PC-3 (cell line): ENCODE measurements at regions not wholly inside any gene's neighbourhood (a gene's known extent, or its start where the extent isn't known, plus 50 kb on each side); places are given as distances from the start of the nearest gene placed in this dataset.

Experiments
- CTCF ChIP-seq: fragments of 300-600 bp; sonication (generic); conservative IDR thresholded peaks from 2 replicates; pipeline ENCODE4 v1.5.1; 2017; ENCODE audit warnings: antibody characterized with exemption, low read depth, mild to moderate bottlenecking, low read length
- EZH2 ChIP-seq: fragments of 300-600 bp; sonication (generic); IDR thresholded peaks from one replicate; pipeline ENCODE4 v1.6.1; 2017; ENCODE audit warnings: antibody characterized with exemption, mild to moderate bottlenecking, low read length; ENCODE audit not compliant: unreplicated experiment
- EZH2phosphoT487 ChIP-seq: fragments of 300-600 bp; sonication (generic); IDR thresholded peaks from 2 replicates; pipeline ENCODE4 v1.6.1; 2018; ENCODE audit warnings: mild to moderate bottlenecking, antibody characterized with exemption, low read length, borderline replicate concordance

- TF ChIP-seq CTCF (no peak), EZH2phosphoT487 (no peak), EZH2 (no peak)
Measured at GRCh38 chr10:106000721-106001120, 1163.8 kb downstream of the SORCS1 start.
